HG02840 (cell line): ENCODE measurements at regions not wholly inside any gene's neighbourhood (a gene's known extent, or its start where the extent isn't known, plus 50 kb on each side); places are given as distances from the start of the nearest gene placed in this dataset.

Experiments
- ATAC-seq: cut with Tn5 transposase; IDR thresholded peaks from one replicate; pipeline ENCODE4 v1.9.1; 2021; ENCODE audit warnings: mild to moderate bottlenecking, moderate library complexity, moderate number of reproducible peaks; ENCODE audit not compliant: unreplicated experiment, low FRiP score

GRCh38 chr6:137434640-137435039 is 59.6 kb downstream of the OLIG3 start:
- ATAC-seq: no peak

GRCh38 chr6:137432054-137432611 is 62.1 kb downstream of the OLIG3 start:
- no peak for ATAC-seq

GRCh38 chr6:137430954-137431353 is 63.2 kb downstream of the OLIG3 start:
- no peak for ATAC-seq

- ATAC-seq: no peak
These were observed 66.4 kb downstream of the OLIG3 start for GRCh38 chr6:137427656-137428290.

- ATAC-seq: no peak
These were observed 68.0 kb downstream of the OLIG3 start for GRCh38 chr6:137426007-137426689.

- ATAC-seq: no peak
These were observed 69.9 kb downstream of the OLIG3 start for GRCh38 chr6:137424251-137424650.

GRCh38 chr6:137423451-137424168 is 70.6 kb downstream of the OLIG3 start:
- ATAC-seq: no peak

- no peak for ATAC-seq
These were observed 76.8 kb downstream of the OLIG3 start for GRCh38 chr6:137417396-137417795.

- ATAC-seq: no peak
These were observed 77.7 kb downstream of the OLIG3 start for GRCh38 chr6:137416376-137417109.

- no peak for ATAC-seq
These were observed 78.4 kb downstream of the OLIG3 start for GRCh38 chr6:137415834-137416190.

- ATAC-seq: peak; percentile 69
These were observed 78.9 kb downstream of the OLIG3 start for GRCh38 chr6:137415127-137415833.

- ATAC-seq: no peak
These were observed 79.6 kb downstream of the OLIG3 start for GRCh38 chr6:137414599-137414998.

- no peak for ATAC-seq
These were observed 80.7 kb downstream of the OLIG3 start for GRCh38 chr6:137413482-137413881.

- ATAC-seq: no peak
These were observed 81.6 kb downstream of the OLIG3 start for GRCh38 chr6:137412562-137412961.

GRCh38 chr6:137409266-137409777 is 84.9 kb downstream of the OLIG3 start:
- no peak for ATAC-seq

GRCh38 chr6:137407816-137408215 is 86.4 kb downstream of the OLIG3 start:
- no peak for ATAC-seq

GRCh38 chr6:137405806-137406205 is 88.4 kb downstream of the OLIG3 start:
- no peak for ATAC-seq

GRCh38 chr6:137403855-137404254 is 90.3 kb downstream of the OLIG3 start:
- ATAC-seq: no peak

- no peak for ATAC-seq
These were observed 90.8 kb downstream of the OLIG3 start for GRCh38 chr6:137403443-137403842.

- no peak for ATAC-seq
These were observed 92.0 kb downstream of the OLIG3 start for GRCh38 chr6:137402143-137402680.
